HUES6 (cell line): ENCODE measurements at regions not wholly inside any gene's neighbourhood (a gene's known extent, or its start where the extent isn't known, plus 50 kb on each side); places are given as distances from the start of the nearest gene placed in this dataset.
"Not testable (repeated sequence)": the region's sequence is repeated elsewhere in the genome, so short reads cannot be mapped to it uniquely, and the experiment has no call there.

ENCODE experiments used
- H3K27ac ChIP-seq: 2 replicates; pipeline ENCODE4 v1.7.0; 2013; ENCODE audit warnings: low read depth, mild to moderate bottlenecking, low read length, inconsistent platforms
- H3K27me3 ChIP-seq: 2 replicates; pipeline ENCODE4 v1.6.1; 2013; ENCODE audit warnings: low read length; ENCODE audit not compliant: control insufficient read depth, insufficient read depth
- H3K36me3 ChIP-seq: 2 replicates; pipeline ENCODE4 v1.6.1; 2013; ENCODE audit warnings: low read length; ENCODE audit not compliant: control insufficient read depth, insufficient read depth
- H3K4me1 ChIP-seq: 2 replicates; pipeline ENCODE4 v1.6.1; 2013; ENCODE audit warnings: low read length; ENCODE audit not compliant: control insufficient read depth, insufficient read depth
- H3K4me3 ChIP-seq: 2 replicates; pipeline ENCODE4 v1.5.1; 2013; ENCODE audit warnings: low read depth, low read length
- H3K9ac ChIP-seq: one replicate; pipeline ENCODE4 v1.6.1; 2013; ENCODE audit warnings: mild to moderate bottlenecking, low read length
- H3K9me3 ChIP-seq: 2 replicates; pipeline ENCODE4 v1.6.1; 2013; ENCODE audit warnings: low read depth, low read length; ENCODE audit not compliant: control insufficient read depth, insufficient read depth

GRCh38 chr2:14454202-14454601 is 178.3 kb upstream of the LRATD1 start:
- no peaks in the 10 kb centered on the region for H3K27me3 ChIP-seq
- H3K9me3 ChIP-seq, result peaks cover 26% of the 10 kb centered on the region
- H3K4me1 ChIP-seq, result no peaks in the 10 kb centered on the region
- no peaks in the 10 kb centered on the region for H3K36me3 ChIP-seq
- no peak overlapping the region for H3K9ac ChIP-seq
- H3K27ac ChIP-seq, result no peak overlapping the region
- no peak overlapping the region for H3K4me3 ChIP-seq

- Histone ChIP-seq H3K4me3 (no peak overlapping the region), H3K27me3 (no peaks in the 10 kb centered on the region), H3K9me3 (peaks cover 33% of the 10 kb centered on the region), H3K36me3 (no peaks in the 10 kb centered on the region), H3K4me1 (no peaks in the 10 kb centered on the region), H3K9ac (no peak overlapping the region), H3K27ac (no peak overlapping the region)
Observed at GRCh38 chr2:14459786-14460325, 172.7 kb upstream of the LRATD1 start.

- Histone ChIP-seq H3K27ac (no peak overlapping the region), H3K9ac (no peak overlapping the region), H3K27me3 (no peaks in the 10 kb centered on the region), H3K9me3 (no peaks in the 10 kb centered on the region), H3K36me3 (no peaks in the 10 kb centered on the region), H3K4me3 (no peak overlapping the region), H3K4me1 (no peaks in the 10 kb centered on the region)
Observed at GRCh38 chr2:14475994-14476393, 156.5 kb upstream of the LRATD1 start.

- Histone ChIP-seq H3K4me1 (no peaks in the 10 kb centered on the region), H3K27me3 (no peaks in the 10 kb centered on the region), H3K4me3 (no peak overlapping the region), H3K9me3 (no peaks in the 10 kb centered on the region), H3K27ac (no peak overlapping the region), H3K36me3 (no peaks in the 10 kb centered on the region), H3K9ac (no peak overlapping the region)
Observed at GRCh38 chr2:14479486-14479885, 153.0 kb upstream of the LRATD1 start.

- Histone ChIP-seq H3K4me1 (no peaks in the 10 kb centered on the region), H3K9ac (no peak overlapping the region), H3K9me3 (no peaks in the 10 kb centered on the region), H3K36me3 (no peaks in the 10 kb centered on the region), H3K27ac (no peak overlapping the region), H3K27me3 (no peaks in the 10 kb centered on the region), H3K4me3 (no peak overlapping the region)
Observed at GRCh38 chr2:14480120-14480519, 152.4 kb upstream of the LRATD1 start.

- no peaks in the 10 kb centered on the region for H3K36me3 ChIP-seq
- H3K27me3 ChIP-seq, result no peaks in the 10 kb centered on the region
- H3K9ac ChIP-seq, result no peak overlapping the region
- H3K27ac ChIP-seq, result no peak overlapping the region
- no peaks in the 10 kb centered on the region for H3K4me1 ChIP-seq
- H3K4me3 ChIP-seq, result no peak overlapping the region
- H3K9me3 ChIP-seq, result no peaks in the 10 kb centered on the region
Observed at GRCh38 chr2:14480906-14481305, 151.6 kb upstream of the LRATD1 start.

GRCh38 chr2:14492920-14493503 is 139.5 kb upstream of the LRATD1 start:
- Histone ChIP-seq H3K9ac (no peak overlapping the region), H3K9me3 (no peaks in the 10 kb centered on the region)

GRCh38 chr2:14494759-14495158 is 137.8 kb upstream of the LRATD1 start:
- Histone ChIP-seq H3K36me3 (no peaks in the 10 kb centered on the region), H3K9me3 (no peaks in the 10 kb centered on the region), H3K4me1 (no peaks in the 10 kb centered on the region), H3K4me3 (no peak overlapping the region), H3K27me3 (no peaks in the 10 kb centered on the region), H3K27ac (no peak overlapping the region), H3K9ac (no peak overlapping the region)

More at GRCh38 chr2:14492920-14493503, 139.5 kb upstream of the LRATD1 start:
- Histone ChIP-seq H3K4me3 (no peak overlapping the region), H3K4me1 (no peaks in the 10 kb centered on the region), H3K36me3 (no peaks in the 10 kb centered on the region), H3K27ac (no peak overlapping the region), H3K27me3 (no peaks in the 10 kb centered on the region)

GRCh38 chr2:14501061-14501460 is 131.5 kb upstream of the LRATD1 start:
- no peaks in the 10 kb centered on the region for H3K27me3 ChIP-seq
- no peak overlapping the region for H3K4me3 ChIP-seq
- H3K27ac ChIP-seq, result no peak overlapping the region
- no peaks in the 10 kb centered on the region for H3K9me3 ChIP-seq
- H3K36me3 ChIP-seq, result no peaks in the 10 kb centered on the region
- H3K4me1 ChIP-seq, result no peaks in the 10 kb centered on the region
- H3K9ac ChIP-seq, result no peak overlapping the region

- H3K27ac ChIP-seq, H3K9ac ChIP-seq, H3K4me1 ChIP-seq, H3K27me3 ChIP-seq, H3K4me3 ChIP-seq, H3K36me3 ChIP-seq: not testable (repeated sequence)
- H3K9me3 ChIP-seq, result peaks cover 21% of the 10 kb centered on the region
Observed at GRCh38 chr2:14506955-14507354, 125.6 kb upstream of the LRATD1 start.

GRCh38 chr2:14511541-14511940 is 121.0 kb upstream of the LRATD1 start:
- no peaks in the 10 kb centered on the region for H3K27me3 ChIP-seq
- H3K4me1 ChIP-seq, result 0 out of 2 replicates have a peak, but pooled peaks cover 4% of the 10 kb centered on the region
- no peaks in the 10 kb centered on the region for H3K36me3 ChIP-seq
- H3K27ac ChIP-seq, result no peak overlapping the region
- no peak overlapping the region for H3K9ac ChIP-seq
- no peak overlapping the region for H3K4me3 ChIP-seq
- peaks cover 21% of the 10 kb centered on the region for H3K9me3 ChIP-seq
